GM12878 (cell line): ENCODE measurements at regions not wholly inside any gene's neighbourhood (a gene's known extent, or its start where the extent isn't known, plus 50 kb on each side); places are given as distances from the start of the nearest gene placed in this dataset.

Experiments
- ATAC-seq: fragments of 200-7000 bp; cut with Tn5 transposase; 3 replicates; pipeline ENCODE4 v1.9.1; 2020; ENCODE audit warnings: mild to moderate bottlenecking, moderate library complexity
- BruUV-seq: library from RNA; stranded (reverse); fragments of 400-500 nt; replicated peaks from 2 replicates; lab custom pipeline; 2021; lab: Mats Ljungman, UMichigan
- CTCF ChIA-PET: fragments of 300-600 bp; sonication (Branson Sonifier 250); formaldehyde crosslinking; extraction: SDS; loops from one replicate; lab custom pipeline; 2021; ENCODE audit warnings: inconsistent platforms; lab: Yijun Ruan, JAX
- POLR2A ChIA-PET: fragments of 350-600 bp; formaldehyde crosslinking; extraction: SDS; loops from one replicate; lab custom pipeline; 2021; ENCODE audit warnings: inconsistent platforms; lab: Charles Lee
- RAD21 ChIA-PET: fragments of 300-600 bp; sonication (Branson Sonifier 250); formaldehyde crosslinking; loops from one replicate; lab custom pipeline; 2023; ENCODE audit warnings: antibody characterized with exemption; ENCODE audit not compliant: unreplicated experiment; lab: Charles Lee
- SMC1A ChIA-PET: fragments of 300-600 bp; sonication (Branson Sonifier 250); formaldehyde crosslinking; loops from one replicate; lab custom pipeline; 2023; ENCODE audit not compliant: unreplicated experiment, uncharacterized antibody; lab: Charles Lee
- DNase-seq: peaks from one replicate; pipeline ENCODE4 v3.0.0-alpha.2; 2011; ENCODE audit warnings: low read depth, low spot score
- FAIRE-seq: peaks from 3 replicates; lab custom pipeline; 2011; peaks lifted over from hg19 to GRCh38; lab: Jason Lieb, UNC
- H2AFZ ChIP-seq: 2 replicates; pipeline ENCODE4 v1.6.0; 2011; ENCODE audit warnings: low read depth, low read length, control low read depth; ENCODE audit not compliant: control insufficient read depth
- H3K27ac ChIP-seq: 2 replicates; pipeline ENCODE4 v1.5.1; 2011; ENCODE audit warnings: control low read depth; ENCODE audit not compliant: control insufficient read depth, insufficient read depth
- H3K27me3 ChIP-seq, 2 experiments: replicated peaks in 1 of 2; 2 replicates each; pipeline versions ENCODE4 v1.6.0 to v1.6.1; 2011; ENCODE audit warnings: low read length in 1 of 2; ENCODE audit not compliant: control insufficient read depth in 2 of 2, insufficient read depth in 2 of 2
- H3K36me3 ChIP-seq, 2 experiments: 2 replicates each; pipeline ENCODE4 v1.5.1; 2011; ENCODE audit warnings: low read length in 1 of 2; ENCODE audit not compliant: control insufficient read depth in 2 of 2, insufficient read depth in 2 of 2
- H3K4me1 ChIP-seq: 2 replicates; pipeline ENCODE4 v1.6.1; 2011; ENCODE audit warnings: mild to moderate bottlenecking, low read length, moderate library complexity, mixed read lengths; ENCODE audit not compliant: control insufficient read depth, insufficient read depth
- H3K4me2 ChIP-seq: 2 replicates; pipeline ENCODE4 v1.6.0; 2011; ENCODE audit warnings: control low read depth; ENCODE audit not compliant: control insufficient read depth, insufficient read depth
- H3K4me3 ChIP-seq: fragments of 200-600 bp; sonication (generic); 2 replicates; pipeline ENCODE4 v1.5.1; 2016
- H3K79me2 ChIP-seq: 2 replicates; pipeline ENCODE4 v1.6.0; 2011; ENCODE audit warnings: low read length; ENCODE audit not compliant: control insufficient read depth, insufficient read depth
- H3K9ac ChIP-seq: 2 replicates; pipeline ENCODE4 v1.8.0; 2011; ENCODE audit warnings: low read length, control low read depth, mixed read lengths; ENCODE audit not compliant: control insufficient read depth, insufficient read depth
- H3K9me3 ChIP-seq: replicated peaks from 3 replicates; pipeline ENCODE4 v1.5.1; 2011; ENCODE audit warnings: mild to moderate bottlenecking, low read length; ENCODE audit not compliant: control insufficient read depth, insufficient read depth
- H4K20me1 ChIP-seq: 2 replicates; pipeline ENCODE4 v1.6.0; 2011; ENCODE audit not compliant: control insufficient read depth, insufficient read depth
- ATF7 ChIP-seq: fragments of 450-650 bp; IDR thresholded peaks from 2 replicates; pipeline ENCODE4 v1.6.1; 2016; ENCODE audit warnings: low read depth, mild to moderate bottlenecking
- BCL3 ChIP-seq: IDR thresholded peaks from 2 replicates; pipeline ENCODE4 v1.6.1; 2011; ENCODE audit warnings: borderline replicate concordance, low read depth, mild to moderate bottlenecking, moderate library complexity, low read length; ENCODE audit not compliant: insufficient read depth, poor library complexity, severe bottlenecking
- CBFB ChIP-seq: IDR thresholded peaks from 2 replicates; pipeline ENCODE4 v1.6.1; 2016; ENCODE audit warnings: antibody characterized with exemption, low read depth
- CBX3 ChIP-seq: fragments of 200-600 bp; sonication (generic); IDR thresholded peaks from 2 replicates; pipeline ENCODE4 v1.6.1; 2016; ENCODE audit warnings: low read depth, borderline replicate concordance
- E2F8 ChIP-seq: fragments of 450-650 bp; IDR thresholded peaks from 2 replicates; pipeline ENCODE4 v1.6.1; 2018; ENCODE audit warnings: mild to moderate bottlenecking, low read depth, moderate library complexity; ENCODE audit not compliant: partially characterized antibody
- HDAC6 ChIP-seq: fragments of 200-600 bp; sonication (generic); IDR thresholded peaks from one replicate; pipeline ENCODE4 v1.8.0; 2017; ENCODE audit warnings: antibody characterized with exemption; ENCODE audit not compliant: unreplicated experiment
- JUNB ChIP-seq: IDR thresholded peaks from 2 replicates; pipeline ENCODE4 v1.6.1; 2016; ENCODE audit warnings: antibody characterized with exemption, mild to moderate bottlenecking
- MYC ChIP-seq: IDR thresholded peaks from 2 replicates; pipeline ENCODE4 v1.6.1; 2011; ENCODE audit warnings: mild to moderate bottlenecking, low read length, moderate library complexity, inconsistent platforms; ENCODE audit not compliant: insufficient read depth, insufficient replicate concordance, insufficient read length, severe bottlenecking
- NBN ChIP-seq: fragments of 450-650 bp; IDR thresholded peaks from 2 replicates; pipeline ENCODE4 v1.6.1; 2016
- PAX5 ChIP-seq: IDR thresholded peaks from 2 replicates; pipeline ENCODE4 v1.6.1; 2011; ENCODE audit warnings: low read depth, low read length, borderline replicate concordance
- POLR2A ChIP-seq: IDR thresholded peaks from 2 replicates; pipeline ENCODE4 v1.6.1; 2011; ENCODE audit warnings: low read depth, mild to moderate bottlenecking, low read length
- SUPT20H ChIP-seq: IDR thresholded peaks from 2 replicates; pipeline ENCODE4 v1.6.1; 2011; ENCODE audit warnings: low read depth, mild to moderate bottlenecking, low read length, moderate library complexity, borderline replicate concordance; ENCODE audit not compliant: control insufficient read depth
- TARDBP ChIP-seq: IDR thresholded peaks from 2 replicates; pipeline ENCODE4 v1.6.1; 2016; ENCODE audit warnings: borderline replicate concordance
- TCF3 ChIP-seq: IDR thresholded peaks from 2 replicates; pipeline ENCODE4 v1.6.1; 2012; ENCODE audit warnings: low read depth, mild to moderate bottlenecking, low read length, borderline replicate concordance; ENCODE audit not compliant: insufficient read depth
- TCF7 ChIP-seq: IDR thresholded peaks from 2 replicates; pipeline ENCODE4 v1.6.1; 2014; ENCODE audit warnings: antibody characterized with exemption, borderline replicate concordance
- ZNF207 ChIP-seq: fragments of 450-650 bp; IDR thresholded peaks from 2 replicates; pipeline ENCODE4 v1.6.1; 2014; ENCODE audit warnings: antibody characterized with exemption, mild to moderate bottlenecking, borderline replicate concordance
- ZNF274 ChIP-seq: IDR thresholded peaks from one replicate; pipeline ENCODE4 v1.8.0; 2011; ENCODE audit not compliant: insufficient read length, insufficient read depth
- WGBS: methylation state at CpG from one replicate; pipeline ENCODE4 v1.1.6; 2016; ENCODE audit warnings: low lambda C conversion rate; ENCODE audit not compliant: insufficient replicate concordance, insufficient coverage; ENCODE audit errors: missing lambda C conversion rate; 5-methylcytosine and 5-hydroxymethylcytosine counted together
- in situ Hi-C: fragments of 300-500 bp; cut with MboI; formaldehyde crosslinking; loops from 9 replicates; pipeline ENCODE4 v1.14.3; 2018; ENCODE audit warnings: mixed read lengths
- intact Hi-C: fragments of 100-400 bp; cut with micrococcal nuclease; formaldehyde crosslinking; loops from one replicate; pipeline ENCODE4 v1.14.2; 2022; ENCODE audit not compliant: unreplicated experiment
- TF ChIP-seq, protein P1 (sequence below): IDR thresholded peaks from 2 replicates; pipeline ENCODE4 v1.6.1; 2011; ENCODE audit warnings: borderline replicate concordance, low read depth, mild to moderate bottlenecking, moderate library complexity, mixed read lengths, low read length; ENCODE audit not compliant: insufficient read depth; ENCODE audit errors: extremely low read length

GRCh38 chr3:22660606-22661005 is 542.5 kb upstream of the UBE2E2 start:
- H3K36me3 ChIP-seq = no peaks in the 10 kb centered on the region
- H3K4me2 ChIP-seq = no peak overlapping the region
- WGBS = 0% methylated on average over 1 of the region's 1 CpG
- ChIA-PET SMC1A (no interaction called here), RAD21 (no interaction called here), POLR2A (no interaction called here), CTCF (no interaction called here)
- H3K27me3 ChIP-seq = no peaks in the 10 kb centered on the region
- no peak overlapping the region for H3K27ac ChIP-seq
- no peaks in the 10 kb centered on the region for H3K4me1 ChIP-seq
- BruUV-seq = no TSS peak
- ATAC-seq (no peak), DNase-seq (no peak), FAIRE-seq (no peak)
- TF ChIP-seq, protein P1, sequence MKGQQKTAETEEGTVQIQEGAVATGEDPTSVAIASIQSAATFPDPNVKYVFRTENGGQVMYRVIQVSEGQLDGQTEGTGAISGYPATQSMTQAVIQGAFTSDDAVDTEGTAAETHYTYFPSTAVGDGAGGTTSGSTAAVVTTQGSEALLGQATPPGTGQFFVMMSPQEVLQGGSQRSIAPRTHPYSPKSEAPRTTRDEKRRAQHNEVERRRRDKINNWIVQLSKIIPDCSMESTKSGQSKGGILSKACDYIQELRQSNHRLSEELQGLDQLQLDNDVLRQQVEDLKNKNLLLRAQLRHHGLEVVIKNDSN = no peak
- TF ChIP-seq POLR2A (no peak), CBFB (no peak), ZNF207 (no peak), TCF7 (no peak), TARDBP (no peak), PAX5 (no peak), CBX3 (no peak), HDAC6 (no peak), BCL3 (no peak), ZNF274 (no peak), NBN (no peak), JUNB (no peak), E2F8 (no peak), MYC (no peak), TCF3 (no peak), SUPT20H (no peak), ATF7 (no peak)
- no peak overlapping the region for H3K9ac ChIP-seq
- no peaks in the 10 kb centered on the region for H3K79me2 ChIP-seq
- H2AFZ ChIP-seq = no peak overlapping the region
- no peaks in the 10 kb centered on the region for H4K20me1 ChIP-seq
- H3K9me3 ChIP-seq = no peaks in the 10 kb centered on the region
- in situ Hi-C loops (no loop called here), intact Hi-C loops (no loop called here)
- H3K4me3 ChIP-seq = no peak overlapping the region
